ENCODE measurements at regions not wholly inside any gene's neighbourhood (a gene's known extent, or its start where the extent isn't known, plus 50 kb on each side); places are given as distances from the start of the nearest gene placed in this dataset.

DNA sequence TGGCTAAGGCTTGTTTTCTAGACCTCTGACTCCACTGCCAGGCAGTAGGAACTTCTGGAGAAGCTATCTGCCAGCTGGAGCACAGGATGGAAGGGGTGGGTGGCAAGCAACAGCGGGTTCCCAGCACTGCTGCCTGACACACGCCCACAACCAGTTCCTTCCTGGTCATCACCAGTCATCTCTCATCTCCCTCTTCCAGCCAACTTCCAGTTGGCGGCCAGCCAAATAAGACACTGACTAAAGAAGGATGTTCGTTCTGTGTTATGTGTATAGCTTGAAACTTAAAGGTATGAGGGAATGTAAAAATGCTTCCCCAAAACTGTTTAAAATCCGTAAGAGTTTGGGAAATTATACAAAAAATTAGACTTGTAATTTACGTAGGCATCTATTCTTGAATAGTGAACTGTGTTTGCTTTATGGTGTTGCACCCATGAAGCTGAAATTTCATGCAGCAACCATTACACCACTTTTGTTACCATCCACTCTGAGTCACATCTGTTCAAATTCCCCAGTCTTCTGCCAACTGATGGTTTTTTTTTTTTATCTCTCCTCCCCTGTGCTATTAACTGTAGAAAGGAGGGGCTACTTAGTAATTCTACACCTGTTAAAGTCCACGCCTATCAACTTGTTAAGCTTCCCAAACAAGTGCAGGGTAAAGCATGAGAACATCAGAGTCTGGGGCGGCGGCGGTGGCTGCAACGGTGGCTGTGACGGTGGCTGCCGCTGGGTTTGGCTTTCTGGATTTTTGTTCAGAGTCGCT lies 86.2 kb upstream of the FRY start (continued):
- TF ChIP-seq, protein P1, sequence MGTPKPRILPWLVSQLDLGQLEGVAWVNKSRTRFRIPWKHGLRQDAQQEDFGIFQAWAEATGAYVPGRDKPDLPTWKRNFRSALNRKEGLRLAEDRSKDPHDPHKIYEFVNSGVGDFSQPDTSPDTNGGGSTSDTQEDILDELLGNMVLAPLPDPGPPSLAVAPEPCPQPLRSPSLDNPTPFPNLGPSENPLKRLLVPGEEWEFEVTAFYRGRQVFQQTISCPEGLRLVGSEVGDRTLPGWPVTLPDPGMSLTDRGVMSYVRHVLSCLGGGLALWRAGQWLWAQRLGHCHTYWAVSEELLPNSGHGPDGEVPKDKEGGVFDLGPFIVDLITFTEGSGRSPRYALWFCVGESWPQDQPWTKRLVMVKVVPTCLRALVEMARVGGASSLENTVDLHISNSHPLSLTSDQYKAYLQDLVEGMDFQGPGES (IDR thresholded peaks at IDR 0.05; ENCODE audit: low read depth, low read length) = no peak
- TF ChIP-seq, protein P2, sequence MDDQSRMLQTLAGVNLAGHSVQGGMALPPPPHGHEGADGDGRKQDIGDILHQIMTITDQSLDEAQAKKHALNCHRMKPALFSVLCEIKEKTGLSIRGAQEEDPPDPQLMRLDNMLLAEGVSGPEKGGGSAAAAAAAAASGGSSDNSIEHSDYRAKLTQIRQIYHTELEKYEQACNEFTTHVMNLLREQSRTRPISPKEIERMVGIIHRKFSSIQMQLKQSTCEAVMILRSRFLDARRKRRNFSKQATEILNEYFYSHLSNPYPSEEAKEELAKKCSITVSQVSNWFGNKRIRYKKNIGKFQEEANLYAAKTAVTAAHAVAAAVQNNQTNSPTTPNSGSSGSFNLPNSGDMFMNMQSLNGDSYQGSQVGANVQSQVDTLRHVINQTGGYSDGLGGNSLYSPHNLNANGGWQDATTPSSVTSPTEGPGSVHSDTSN (IDR thresholded peaks at IDR 0.05) = peak; percentile 37; the same call in 1 of the 2 replicates
- TF ChIP-seq TCF12 (IDR thresholded peaks at IDR 0.05) (peak; percentile 43; the same call in 1 of the 2 replicates), RAD21 (IDR thresholded peaks at IDR 0.05; ENCODE audit: low read length) (no peak)

DNA sequence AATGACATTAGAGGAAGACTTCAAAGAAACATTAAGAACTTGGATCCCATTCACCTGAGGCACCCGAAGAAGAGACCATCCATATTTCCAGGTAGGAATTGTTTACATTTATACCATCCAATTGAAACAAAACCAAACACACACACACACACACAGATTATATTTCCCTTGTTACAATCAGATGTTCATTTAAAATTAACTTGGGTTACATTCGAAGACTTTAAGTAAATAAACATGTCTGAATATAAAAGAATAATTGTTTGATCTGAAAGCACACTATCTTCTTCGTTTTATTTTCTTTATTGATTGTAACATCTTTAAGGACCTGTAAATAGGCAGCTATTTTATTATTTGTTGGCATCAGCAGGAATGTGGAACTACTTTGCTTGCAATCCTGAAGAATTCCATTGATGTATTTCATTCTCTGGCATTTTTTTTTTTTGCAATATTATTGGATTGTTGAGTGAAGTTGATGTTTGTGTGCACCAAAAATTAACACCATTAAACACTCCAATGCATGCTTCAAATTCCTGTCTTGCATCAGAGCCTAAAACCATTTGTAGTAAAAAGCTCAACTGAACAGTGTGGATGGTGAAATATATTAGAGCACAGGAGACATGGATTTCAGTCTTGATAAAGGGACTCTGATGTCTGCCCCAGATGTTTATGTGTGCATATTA lies 85.3 kb upstream of the FRY start:
- WGBS (ENCODE audit: low lambda C conversion rate) = 69% methylated on average over 3 of the region's 3 CpGs
- H3K36me3 ChIP-seq (replicated peaks in 1 of 2; ENCODE audit: control insufficient read depth in 1 of 2, insufficient read depth in 2 of 2, low read length in 1 of 2) = no peaks in the 10 kb centered on the region
- no peak for DNase-seq
- H3K4me2 ChIP-seq = no peak overlapping the region
- TF ChIP-seq RAD21 (IDR thresholded peaks at IDR 0.05; ENCODE audit: low read length) (no peak), RFX5 (IDR thresholded peaks at IDR 0.05; ENCODE audit: low read length) (no peak), RCOR1 (IDR thresholded peaks at IDR 0.05; ENCODE audit: low read length) (no peak), TCF12 (IDR thresholded peaks at IDR 0.05) (no peak), SMC3 (IDR thresholded peaks at IDR 0.05; ENCODE audit: low read depth, low read length) (no peak), TAF1 (IDR thresholded peaks at IDR 0.05; ENCODE audit: borderline replicate concordance, low read depth, low read length) (no peak)
- TF ChIP-seq, protein P3, sequence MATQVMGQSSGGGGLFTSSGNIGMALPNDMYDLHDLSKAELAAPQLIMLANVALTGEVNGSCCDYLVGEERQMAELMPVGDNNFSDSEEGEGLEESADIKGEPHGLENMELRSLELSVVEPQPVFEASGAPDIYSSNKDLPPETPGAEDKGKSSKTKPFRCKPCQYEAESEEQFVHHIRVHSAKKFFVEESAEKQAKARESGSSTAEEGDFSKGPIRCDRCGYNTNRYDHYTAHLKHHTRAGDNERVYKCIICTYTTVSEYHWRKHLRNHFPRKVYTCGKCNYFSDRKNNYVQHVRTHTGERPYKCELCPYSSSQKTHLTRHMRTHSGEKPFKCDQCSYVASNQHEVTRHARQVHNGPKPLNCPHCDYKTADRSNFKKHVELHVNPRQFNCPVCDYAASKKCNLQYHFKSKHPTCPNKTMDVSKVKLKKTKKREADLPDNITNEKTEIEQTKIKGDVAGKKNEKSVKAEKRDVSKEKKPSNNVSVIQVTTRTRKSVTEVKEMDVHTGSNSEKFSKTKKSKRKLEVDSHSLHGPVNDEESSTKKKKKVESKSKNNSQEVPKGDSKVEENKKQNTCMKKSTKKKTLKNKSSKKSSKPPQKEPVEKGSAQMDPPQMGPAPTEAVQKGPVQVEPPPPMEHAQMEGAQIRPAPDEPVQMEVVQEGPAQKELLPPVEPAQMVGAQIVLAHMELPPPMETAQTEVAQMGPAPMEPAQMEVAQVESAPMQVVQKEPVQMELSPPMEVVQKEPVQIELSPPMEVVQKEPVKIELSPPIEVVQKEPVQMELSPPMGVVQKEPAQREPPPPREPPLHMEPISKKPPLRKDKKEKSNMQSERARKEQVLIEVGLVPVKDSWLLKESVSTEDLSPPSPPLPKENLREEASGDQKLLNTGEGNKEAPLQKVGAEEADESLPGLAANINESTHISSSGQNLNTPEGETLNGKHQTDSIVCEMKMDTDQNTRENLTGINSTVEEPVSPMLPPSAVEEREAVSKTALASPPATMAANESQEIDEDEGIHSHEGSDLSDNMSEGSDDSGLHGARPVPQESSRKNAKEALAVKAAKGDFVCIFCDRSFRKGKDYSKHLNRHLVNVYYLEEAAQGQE (IDR thresholded peaks at IDR 0.05; ENCODE audit: low read depth, low read length) = no peak
- TF ChIP-seq, protein P4, sequence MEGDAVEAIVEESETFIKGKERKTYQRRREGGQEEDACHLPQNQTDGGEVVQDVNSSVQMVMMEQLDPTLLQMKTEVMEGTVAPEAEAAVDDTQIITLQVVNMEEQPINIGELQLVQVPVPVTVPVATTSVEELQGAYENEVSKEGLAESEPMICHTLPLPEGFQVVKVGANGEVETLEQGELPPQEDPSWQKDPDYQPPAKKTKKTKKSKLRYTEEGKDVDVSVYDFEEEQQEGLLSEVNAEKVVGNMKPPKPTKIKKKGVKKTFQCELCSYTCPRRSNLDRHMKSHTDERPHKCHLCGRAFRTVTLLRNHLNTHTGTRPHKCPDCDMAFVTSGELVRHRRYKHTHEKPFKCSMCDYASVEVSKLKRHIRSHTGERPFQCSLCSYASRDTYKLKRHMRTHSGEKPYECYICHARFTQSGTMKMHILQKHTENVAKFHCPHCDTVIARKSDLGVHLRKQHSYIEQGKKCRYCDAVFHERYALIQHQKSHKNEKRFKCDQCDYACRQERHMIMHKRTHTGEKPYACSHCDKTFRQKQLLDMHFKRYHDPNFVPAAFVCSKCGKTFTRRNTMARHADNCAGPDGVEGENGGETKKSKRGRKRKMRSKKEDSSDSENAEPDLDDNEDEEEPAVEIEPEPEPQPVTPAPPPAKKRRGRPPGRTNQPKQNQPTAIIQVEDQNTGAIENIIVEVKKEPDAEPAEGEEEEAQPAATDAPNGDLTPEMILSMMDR (IDR thresholded peaks at IDR 0.05) = no peak
- TF ChIP-seq, protein P1 (IDR thresholded peaks at IDR 0.05; ENCODE audit: low read depth, low read length) = no peak
- no peaks in the 10 kb centered on the region for H3K27me3 ChIP-seq (ENCODE audit: insufficient read depth)
- ChIA-PET POLR2A (no interaction called here), CTCF (interaction anchor here (0.7 to 1.4 kb wide), 3 partner anchors 17 to 374 kb away, joined by 3 to 4 read pairs (median 4); no protein-coding TSS in a partner anchor)
- peaks cover 17% of the 10 kb centered on the region for H3F3A ChIP-seq (replicated peaks; ENCODE audit: insufficient read depth)
- no peak overlapping the region for H3K4me3 ChIP-seq (ENCODE audit: low read depth in 2 of 2, low read length in 1 of 2)
- no peaks in the 10 kb centered on the region for H4K20me1 ChIP-seq (ENCODE audit: insufficient read depth)
- no peaks in the 10 kb centered on the region for H3K79me2 ChIP-seq (ENCODE audit: insufficient read depth)
- H3K27ac ChIP-seq (ENCODE audit: low read depth in 2 of 2, low read length in 1 of 2) = no peak overlapping the region
- no peak overlapping the region for H2AFZ ChIP-seq (ENCODE audit: low read depth)
- no peaks in the 10 kb centered on the region for H3K9me2 ChIP-seq
- H3K9me3 ChIP-seq = no peaks in the 10 kb centered on the region
- H3K4me1 ChIP-seq (ENCODE audit: control insufficient read depth in 1 of 2, insufficient read depth in 2 of 2, low read depth in 1 of 2, low read length in 1 of 2) = peaks cover 7 to 10% of the 10 kb centered on the region in 2 experiments; a peak in 3 of 4 replicates
- no peak overlapping the region for H3K9ac ChIP-seq
